ENCODE measurements at regions not wholly inside any gene's neighbourhood (a gene's known extent, or its start where the extent isn't known, plus 50 kb on each side); places are given as distances from the start of the nearest gene placed in this dataset.

GRCh38 chr12:78278706-78279190, 448.1 kb downstream of the NAV3 start:
- no peak for TF ChIP-seq EZH2 (IDR thresholded peaks at IDR 0.05; ENCODE audit: borderline replicate concordance, low read length)
- TF ChIP-seq CTCF (conservative IDR thresholded peaks at IDR 0.05 in 1 of 2, IDR thresholded peaks at IDR 0.05 in 1 of 2; ENCODE audit: extremely low read depth in 1 of 2, insufficient read depth in 1 of 2, low read depth in 1 of 2, low read length in 2 of 2), result no peak

Data from mammary epithelial cell (primary cell).